Kidney (tissue), 13 donors: ENCODE measurements at regions not wholly inside any gene's neighbourhood (a gene's known extent, or its start where the extent isn't known, plus 50 kb on each side); places are given as distances from the start of the nearest gene placed in this dataset.

Experiments
- DNase-seq, 5 donors: peaks; one replicate each; pipeline ENCODE4 v3.0.0-alpha.2; 2013 to 2020
- FAIRE-seq: peaks from 2 replicates; lab custom pipeline; 2012; peaks lifted over from hg19 to GRCh38; lab: Jason Lieb, UNC
- H3K27ac ChIP-seq, 2 donors: one replicate each; pipeline ENCODE4 v1.7.0; 2013; ENCODE audit warnings: low read depth in 2 of 2, low read length in 2 of 2, inconsistent platforms in 1 of 2
- H3K27me3 ChIP-seq: one replicate; pipeline ENCODE4 v1.7.1; 2013; ENCODE audit warnings: low read length, inconsistent platforms; ENCODE audit not compliant: control insufficient read depth, insufficient read depth
- H3K36me3 ChIP-seq, 3 donors: one replicate each; pipeline versions ENCODE4 v1.7.0 to v1.7.1; 2013; ENCODE audit warnings: low read length in 3 of 3, control low read depth in 1 of 3, inconsistent platforms in 1 of 3; ENCODE audit not compliant: insufficient read depth in 3 of 3, control insufficient read depth in 2 of 3
- H3K4me1 ChIP-seq, 3 donors: one replicate each; pipeline versions ENCODE4 v1.7.0 to v1.7.1; 2013; ENCODE audit warnings: low read length in 3 of 3, inconsistent platforms in 1 of 3, low read depth in 1 of 3; ENCODE audit not compliant: control insufficient read depth in 2 of 3, insufficient read depth in 2 of 3
- H3K4me3 ChIP-seq, 3 donors: one replicate each; pipeline versions ENCODE4 v1.7.0 to v1.8.1; 2013; ENCODE audit warnings: low read length in 3 of 3, control low read depth in 1 of 3, inconsistent platforms in 1 of 3
- H3K9ac ChIP-seq, 3 donors: one replicate each; pipeline versions ENCODE4 v1.7.0 to v1.7.1; 2013; ENCODE audit warnings: low read length in 3 of 3, control low read depth in 1 of 3, inconsistent platforms in 1 of 3
- H3K9me3 ChIP-seq, 3 donors: one replicate each; pipeline versions ENCODE4 v1.7.0 to v1.7.1; 2013; ENCODE audit warnings: low read length in 3 of 3, control low read depth in 1 of 3, inconsistent platforms in 1 of 3; ENCODE audit not compliant: control insufficient read depth in 2 of 3, insufficient read depth in 1 of 3
- CTCF ChIP-seq: IDR thresholded peaks from 3 replicates; pipeline ENCODE4 v1.5.1; 2012; ENCODE audit warnings: mild to moderate bottlenecking, moderate library complexity, borderline replicate concordance; ENCODE audit not compliant: insufficient read depth; ENCODE audit errors: extremely low read depth
- intact Hi-C: fragments of 100-400 bp; cut with DNase I; formaldehyde crosslinking; loops from one replicate; pipeline ENCODE4 v1.11.1; 2022
- donor health status: control.
- donor health status: control.
- donor health status: control.
- donor health status: control.
- donor health status: control.
- donor health status: DM: yes; HTN: yes; CAD: no.
- donor health status: Normal renal cell carcinoma (clear cell type).

- no peaks in the 10 kb centered on the region for H3K27me3 ChIP-seq
- H3K9me3 ChIP-seq = no peaks in the 10 kb centered on the region
- H3K9ac ChIP-seq = no peak overlapping the region
- H3K36me3 ChIP-seq = no peaks in the 10 kb centered on the region
- peak in 2 of 5 donors; percentile 38 to 55 for DNase-seq
- no peak overlapping the region for H3K4me3 ChIP-seq
- FAIRE-seq = no peak
- intact Hi-C loops = no loop called here
- H3K4me1 ChIP-seq = no peaks in the 10 kb centered on the region
- H3K27ac ChIP-seq = no peak overlapping the region
- TF ChIP-seq CTCF = no peak
These were observed 263.6 kb downstream of the RNF144A start for GRCh38 chr2:7180638-7181370.

GRCh38 chr2:7182525-7182924, 265.3 kb downstream of the RNF144A start:
- no peak for TF ChIP-seq CTCF
- Histone ChIP-seq H3K9me3 (no peaks in the 10 kb centered on the region), H3K27me3 (no peaks in the 10 kb centered on the region), H3K4me1 (no peaks in the 10 kb centered on the region), H3K27ac (no peak overlapping the region), H3K36me3 (no peaks in the 10 kb centered on the region), H3K4me3 (no peak overlapping the region), H3K9ac (no peak overlapping the region)
- FAIRE-seq (no peak), DNase-seq (no peak)
- intact Hi-C loops = no loop called here

GRCh38 chr2:7189106-7189505, 271.9 kb downstream of the RNF144A start:
- TF ChIP-seq CTCF = no peak
- Histone ChIP-seq H3K27ac (no peak overlapping the region), H3K4me1 (no peaks in the 10 kb centered on the region), H3K9me3 (no peaks in the 10 kb centered on the region), H3K36me3 (no peaks in the 10 kb centered on the region), H3K9ac (no peak overlapping the region), H3K27me3 (no peaks in the 10 kb centered on the region), H3K4me3 (peak overlapping the region in 1 of 3 donors; percentile 13)
- intact Hi-C loops = no loop called here
- FAIRE-seq (no peak), DNase-seq (no peak)
